GM23338 (cell line): ENCODE measurements at regions not wholly inside any gene's neighbourhood (a gene's known extent, or its start where the extent isn't known, plus 50 kb on each side); places are given as distances from the start of the nearest gene placed in this dataset.

ENCODE experiments used
- ATAC-seq: fragments of 200-7000 bp; cut with Tn5 transposase; 3 replicates; pipeline ENCODE4 v1.9.1; 2020
- DNase-seq: peaks from one replicate; pipeline ENCODE4 v3.0.0-alpha.2; 2015; ENCODE audit warnings: low spot score
- H2AFZ ChIP-seq: fragments of 200-600 bp; sonication (generic); 2 replicates; pipeline ENCODE4 v1.8.0; 2016; ENCODE audit warnings: antibody characterized with exemption, mild to moderate bottlenecking, moderate library complexity
- H3F3A ChIP-seq: fragments of 200-600 bp; sonication (generic); replicated peaks from 2 replicates; pipeline ENCODE4 v1.8.0; 2017; ENCODE audit warnings: antibody characterized with exemption, mixed run types, low read depth
- H3K27ac ChIP-seq: fragments of 200-600 bp; sonication (generic); 2 replicates; pipeline ENCODE4 v1.6.1; 2016; ENCODE audit warnings: low read depth
- H3K27me3 ChIP-seq: fragments of 200-600 bp; sonication (generic); 2 replicates; pipeline ENCODE4 v1.8.0; 2016; ENCODE audit warnings: mild to moderate bottlenecking, mixed run types, moderate library complexity; ENCODE audit not compliant: insufficient read depth
- H3K36me3 ChIP-seq: fragments of 200-600 bp; sonication (generic); 2 replicates; pipeline ENCODE4 v1.8.0; 2016; ENCODE audit warnings: mild to moderate bottlenecking; ENCODE audit not compliant: insufficient read depth
- H3K4me1 ChIP-seq: fragments of 200-600 bp; sonication (generic); 2 replicates; pipeline ENCODE4 v1.8.0; 2016; ENCODE audit warnings: mild to moderate bottlenecking, moderate library complexity; ENCODE audit not compliant: insufficient read depth
- H3K4me2 ChIP-seq: fragments of 200-600 bp; sonication (generic); 2 replicates; pipeline ENCODE4 v1.7.1; 2017; ENCODE audit warnings: mixed run types
- H3K4me3 ChIP-seq: fragments of 200-600 bp; sonication (generic); 2 replicates; pipeline ENCODE4 v1.6.1; 2016; ENCODE audit warnings: mixed run types
- H3K79me2 ChIP-seq: fragments of 200-600 bp; sonication (generic); replicated peaks from 2 replicates; pipeline ENCODE4 v1.8.0; 2017; ENCODE audit warnings: mild to moderate bottlenecking; ENCODE audit not compliant: insufficient read depth
- H3K9me2 ChIP-seq: fragments of 200-600 bp; sonication (generic); 2 replicates; pipeline ENCODE4 v1.8.0; 2017; ENCODE audit not compliant: insufficient read depth
- H4K20me1 ChIP-seq: fragments of 200-600 bp; sonication (generic); replicated peaks from 2 replicates; pipeline ENCODE4 v1.8.0; 2017; ENCODE audit warnings: mild to moderate bottlenecking; ENCODE audit not compliant: insufficient read depth
- H3K27ac Mint-ChIP-seq: 2 replicates; pipeline ENCODE4 v1.8.0; 2020; ENCODE audit warnings: inconsistent platforms, mild to moderate bottlenecking, moderate library complexity, mixed read lengths
- H3K27me3 Mint-ChIP-seq: 3 replicates; pipeline ENCODE4 v1.8.0; 2022; ENCODE audit warnings: low read depth, mild to moderate bottlenecking, moderate library complexity, mixed read lengths, inconsistent platforms; ENCODE audit not compliant: insufficient read depth, poor library complexity
- H3K36me3 Mint-ChIP-seq: 3 replicates; pipeline ENCODE4 v1.8.0; 2021; ENCODE audit warnings: low read depth, mild to moderate bottlenecking, inconsistent platforms, moderate library complexity, mixed read lengths
- H3K4me1 Mint-ChIP-seq: 3 replicates; pipeline ENCODE4 v1.8.0; 2020; ENCODE audit warnings: mild to moderate bottlenecking, inconsistent platforms, mixed read lengths
- H3K4me3 Mint-ChIP-seq: 3 replicates; pipeline ENCODE4 v1.8.0; 2021; ENCODE audit warnings: moderate library complexity, mild to moderate bottlenecking, inconsistent platforms, mixed read lengths
- H3K9me3 Mint-ChIP-seq: 3 replicates; pipeline ENCODE4 v1.8.0; 2020; ENCODE audit warnings: moderate library complexity, mild to moderate bottlenecking, inconsistent platforms, mixed read lengths
- CREB1 ChIP-seq: fragments of 250-450 bp; sonication (Bioruptor Pico); IDR thresholded peaks from 2 replicates; pipeline ENCODE4 v1.5.0; 2020; ENCODE audit warnings: low read depth, mild to moderate bottlenecking, moderate library complexity
- CTCF ChIP-seq, 2 experiments: fragments of 200-600 bp in 1 of 2; sonication (generic) in 1 of 2; conservative IDR thresholded peaks; 2 replicates each; pipeline versions ENCODE4 v1.5.1 to v1.6.1; 2016 to 2017; ENCODE audit warnings: antibody characterized with exemption in 2 of 2, low read depth in 2 of 2, mild to moderate bottlenecking in 2 of 2, moderate library complexity in 1 of 2
- EZH2 ChIP-seq: fragments of 200-600 bp; sonication (generic); IDR thresholded peaks from one replicate; pipeline ENCODE4 v1.8.0; 2017; ENCODE audit warnings: antibody characterized with exemption, mild to moderate bottlenecking, low read depth; ENCODE audit not compliant: unreplicated experiment
- EZH2phosphoT487 ChIP-seq: fragments of 200-600 bp; sonication (generic); IDR thresholded peaks from one replicate; pipeline ENCODE4 v1.8.1; 2018; ENCODE audit warnings: antibody characterized with exemption; ENCODE audit not compliant: unreplicated experiment
- JUNB ChIP-seq: IDR thresholded peaks from one replicate; pipeline ENCODE4 v1.6.1; 2016; ENCODE audit warnings: antibody characterized with exemption; ENCODE audit not compliant: unreplicated experiment
- NANOG ChIP-seq: IDR thresholded peaks from 2 replicates; pipeline ENCODE4 v1.6.1; 2016; ENCODE audit warnings: antibody characterized with exemption, borderline replicate concordance
- POLR2AphosphoS5 ChIP-seq: IDR thresholded peaks from 2 replicates; pipeline ENCODE4 v1.6.1; 2016; ENCODE audit warnings: antibody characterized with exemption, low read depth
- REST ChIP-seq: IDR thresholded peaks from one replicate; pipeline ENCODE4 v1.6.1; 2018; ENCODE audit warnings: antibody characterized with exemption; ENCODE audit not compliant: unreplicated experiment
- STAT1 ChIP-seq: IDR thresholded peaks from one replicate; pipeline ENCODE4 v1.6.1; 2016; ENCODE audit warnings: antibody characterized with exemption; ENCODE audit not compliant: unreplicated experiment
- ZNF114 ChIP-seq: fragments of 250-450 bp; sonication (Bioruptor Pico); IDR thresholded peaks from 2 replicates; pipeline ENCODE4 v1.5.0; 2020; ENCODE audit warnings: mild to moderate bottlenecking, moderate library complexity
- ZNF331 ChIP-seq: fragments of 250-450 bp; sonication (Bioruptor Pico); IDR thresholded peaks from 2 replicates; pipeline ENCODE4 v1.5.0; 2020; ENCODE audit warnings: low read depth, mild to moderate bottlenecking, moderate library complexity
- ZNF462 ChIP-seq: fragments of 250-450 bp; sonication (Bioruptor Pico); IDR thresholded peaks from 2 replicates; pipeline ENCODE4 v1.5.0; 2020; ENCODE audit warnings: mild to moderate bottlenecking, moderate library complexity
- TF ChIP-seq, protein P1 (sequence below): IDR thresholded peaks from 2 replicates; pipeline ENCODE4 v1.6.1; 2016; ENCODE audit warnings: antibody characterized with exemption

DNA sequence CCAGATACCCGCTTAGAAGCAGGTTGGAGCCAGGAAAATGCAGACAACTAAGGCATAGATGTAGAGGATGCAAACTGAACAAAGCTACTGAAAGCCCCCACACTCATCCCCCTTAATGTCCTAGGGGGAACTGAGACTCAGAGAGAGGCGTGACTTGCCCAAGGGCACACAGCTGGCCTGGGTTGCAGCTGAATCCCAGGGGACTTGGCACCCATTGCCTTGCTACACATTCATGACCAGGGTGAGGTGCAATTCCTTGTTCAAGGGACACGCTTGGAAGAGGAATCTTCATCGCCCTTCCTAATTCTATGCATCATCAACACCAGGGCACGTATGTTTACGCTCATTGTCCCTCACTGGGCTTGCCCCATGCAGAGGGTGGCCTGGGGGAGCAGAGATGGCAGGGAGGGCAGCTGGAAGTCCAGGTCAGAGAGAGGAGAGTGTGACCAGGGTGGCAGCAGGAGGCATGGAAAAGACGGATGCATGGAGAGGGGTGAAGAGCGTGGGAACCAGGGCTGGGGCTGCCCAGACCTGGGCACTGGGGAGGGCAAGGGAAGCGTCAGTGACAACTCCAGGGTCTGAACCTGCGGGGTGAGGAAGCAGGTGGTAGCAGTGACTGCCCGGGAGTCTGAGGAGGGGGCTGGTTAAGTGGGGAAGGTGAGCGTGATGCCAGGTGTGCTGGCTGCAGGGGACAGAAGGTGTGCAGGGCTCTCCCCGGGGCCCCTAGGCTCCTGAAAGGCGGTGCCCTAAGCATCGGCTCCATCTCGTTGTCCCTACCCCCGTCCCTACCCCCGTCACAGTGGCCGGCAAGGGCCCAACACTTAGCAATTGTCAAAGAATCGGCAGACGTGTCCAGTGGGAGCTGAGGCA, 267.1 kb upstream of the TNRC6C start:
- peaks cover 18% of the 10 kb centered on the region for H3K27me3 ChIP-seq
- Mint-ChIP-seq H3K4me3 (no peak overlapping the region), H3K9me3 (no peaks in the 10 kb centered on the region), H3K27ac (no peak overlapping the region), H3K4me1 (peaks cover 33% of the 10 kb centered on the region), H3K36me3 (no peaks in the 10 kb centered on the region; the same call in 2 of the 3 replicates), H3K27me3 (peaks cover 32% of the 10 kb centered on the region)
- no peaks in the 10 kb centered on the region for H3F3A ChIP-seq
- no peak overlapping the region for H3K4me2 ChIP-seq
- H3K79me2 ChIP-seq: no peaks in the 10 kb centered on the region
- no peak overlapping the region for H3K4me3 ChIP-seq
- no peak overlapping the region for H3K27ac ChIP-seq
- no peaks in the 10 kb centered on the region for H3K36me3 ChIP-seq
- H3K4me1 ChIP-seq: peaks cover 6% of the 10 kb centered on the region
- TF ChIP-seq JUNB (no peak), EZH2phosphoT487 (no peak), CTCF (conservative IDR thresholded peaks at IDR 0.05; ENCODE audit: low read depth in 2 of 2) (no peak), STAT1 (no peak), ZNF462 (CRISPR knock-in tag) (no peak), NANOG (no peak), CREB1 (no peak), ZNF114 (CRISPR knock-in tag) (no peak), REST (no peak), EZH2 (no peak), POLR2AphosphoS5 (no peak), ZNF331 (CRISPR knock-in tag) (no peak)
- TF ChIP-seq, protein P1, sequence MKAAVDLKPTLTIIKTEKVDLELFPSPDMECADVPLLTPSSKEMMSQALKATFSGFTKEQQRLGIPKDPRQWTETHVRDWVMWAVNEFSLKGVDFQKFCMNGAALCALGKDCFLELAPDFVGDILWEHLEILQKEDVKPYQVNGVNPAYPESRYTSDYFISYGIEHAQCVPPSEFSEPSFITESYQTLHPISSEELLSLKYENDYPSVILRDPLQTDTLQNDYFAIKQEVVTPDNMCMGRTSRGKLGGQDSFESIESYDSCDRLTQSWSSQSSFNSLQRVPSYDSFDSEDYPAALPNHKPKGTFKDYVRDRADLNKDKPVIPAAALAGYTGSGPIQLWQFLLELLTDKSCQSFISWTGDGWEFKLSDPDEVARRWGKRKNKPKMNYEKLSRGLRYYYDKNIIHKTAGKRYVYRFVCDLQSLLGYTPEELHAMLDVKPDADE: no peak
- no peak for ATAC-seq
- H4K20me1 ChIP-seq: no peaks in the 10 kb centered on the region
- no peak overlapping the region for H2AFZ ChIP-seq
- DNase-seq: no peak
- 0 out of 2 replicates have a peak, but pooled peaks cover 2% of the 10 kb centered on the region for H3K9me2 ChIP-seq
